Natural killer cell (primary cell): ENCODE measurements at regions not wholly inside any gene's neighbourhood (a gene's known extent, or its start where the extent isn't known, plus 50 kb on each side); places are given as distances from the start of the nearest gene placed in this dataset.

Source experiments
- ATAC-seq, 3 donors: fragments of 150-1000 bp in 2 of 3; fragments of 200-7000 bp in 1 of 3; cut with Tn5 transposase; 1 replicate in 1 of 3; 2 replicates in 2 of 3; pipeline ENCODE4 v1.10.0; 2021; ENCODE audit warnings: mild to moderate bottlenecking in 2 of 3, moderate library complexity in 2 of 3
- DNase-seq, 2 donors: peaks; one replicate each; pipeline versions ENCODE4 v3.0.0 to v3.0.0-alpha.2; 2013 to 2021; ENCODE audit warnings: mixed read lengths in 1 of 2
- H3K27ac ChIP-seq: one replicate; pipeline ENCODE4 v1.5.1; 2013; ENCODE audit warnings: mild to moderate bottlenecking, low read length
- H3K27me3 ChIP-seq: one replicate; pipeline ENCODE4 v1.6.1; 2013; ENCODE audit warnings: low read length; ENCODE audit not compliant: control insufficient read depth, insufficient read depth
- H3K36me3 ChIP-seq: one replicate; pipeline ENCODE4 v1.6.1; 2013; ENCODE audit warnings: low read length; ENCODE audit not compliant: control insufficient read depth, insufficient read depth
- H3K4me1 ChIP-seq: one replicate; pipeline ENCODE4 v1.6.1; 2013; ENCODE audit warnings: low read length; ENCODE audit not compliant: control insufficient read depth, insufficient read depth
- H3K4me3 ChIP-seq: one replicate; pipeline ENCODE4 v1.5.1; 2013; ENCODE audit warnings: low read length
- H3K9me3 ChIP-seq: one replicate; pipeline ENCODE4 v1.6.1; 2013; ENCODE audit warnings: low read length; ENCODE audit not compliant: control insufficient read depth, insufficient read depth
- H3K27ac Mint-ChIP-seq, 2 donors: one replicate each; pipeline ENCODE4 v1.8.0; 2022; ENCODE audit warnings: mild to moderate bottlenecking in 2 of 2, mixed read lengths in 2 of 2, moderate library complexity in 1 of 2
- H3K27me3 Mint-ChIP-seq, 2 donors: one replicate each; pipeline ENCODE4 v1.8.0; 2022; ENCODE audit warnings: low read depth in 2 of 2, mixed read lengths in 2 of 2
- H3K36me3 Mint-ChIP-seq: one replicate; pipeline ENCODE4 v1.8.0; 2022; ENCODE audit warnings: mixed read lengths
- H3K4me1 Mint-ChIP-seq, 2 donors: one replicate each; pipeline ENCODE4 v1.8.0; 2022; ENCODE audit warnings: mixed read lengths in 2 of 2
- H3K4me3 Mint-ChIP-seq: one replicate; pipeline ENCODE4 v1.8.0; 2022; ENCODE audit warnings: mild to moderate bottlenecking, moderate library complexity, mixed read lengths
- H3K9me3 Mint-ChIP-seq, 2 donors: one replicate each; pipeline ENCODE4 v1.8.0; 2022; ENCODE audit warnings: mixed read lengths in 2 of 2
- CTCF ChIP-seq: fragments of 200-600 bp; IDR thresholded peaks from one replicate; pipeline ENCODE4 v1.8.0; 2022; ENCODE audit warnings: antibody characterized with exemption
- WGBS: methylation state at CpG from one replicate; pipeline ENCODE4 v1.1.7; 2013; ENCODE audit warnings: missing lambda C conversion rate; ENCODE audit not compliant: insufficient coverage; 5-methylcytosine and 5-hydroxymethylcytosine counted together
- intact Hi-C: fragments of 100-400 bp; cut with micrococcal nuclease; formaldehyde crosslinking; loops from one replicate; pipeline ENCODE4 v1.14.2; 2022

- Mint-ChIP-seq H3K4me3 (no peak overlapping the region), H3K36me3 (no peaks in the 10 kb centered on the region), H3K27ac (no peak overlapping the region), H3K4me1 (no peaks in the 10 kb centered on the region), H3K9me3 (peaks cover 11% of the 10 kb centered on the region in 2 donors), H3K27me3 (no peaks in the 10 kb centered on the region)
- Histone ChIP-seq H3K27me3 (no peaks in the 10 kb centered on the region), H3K4me1 (no peaks in the 10 kb centered on the region), H3K27ac (no peak overlapping the region), H3K4me3 (no peak overlapping the region), H3K36me3 (no peaks in the 10 kb centered on the region), H3K9me3 (peaks cover 3% of the 10 kb centered on the region)
- ATAC-seq (no peak), DNase-seq (no peak)
- WGBS: 70% methylated on average over 1 of the region's 2 CpGs
- no peak for TF ChIP-seq CTCF
- intact Hi-C loops: no loop called here
Measured at GRCh38 chr3:64809086-64809485, 121.3 kb upstream of the ADAMTS9 start.

DNA sequence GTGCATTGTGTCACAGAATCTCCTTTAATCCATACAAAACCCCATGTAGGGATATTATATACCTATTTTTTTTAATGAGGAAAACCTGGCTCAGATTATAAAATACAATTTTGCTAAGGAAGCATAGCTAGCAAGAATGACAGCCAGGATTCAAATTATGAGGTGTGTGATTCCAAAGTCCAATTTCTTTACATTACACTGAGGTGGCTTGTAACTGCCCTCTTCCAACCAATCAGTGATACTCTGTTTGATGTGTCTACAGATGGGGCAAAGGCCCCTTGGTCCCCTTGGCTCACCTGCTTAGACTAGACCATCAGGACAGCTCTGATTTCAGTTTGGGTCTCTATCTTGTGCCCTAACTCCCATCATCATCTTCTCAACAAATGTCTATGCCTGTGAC, 120.3 kb upstream of the ADAMTS9 start:
- no peaks in the 10 kb centered on the region for H3K4me1 ChIP-seq
- Mint-ChIP-seq H3K36me3 (no peaks in the 10 kb centered on the region), H3K27ac (no peak overlapping the region), H3K4me3 (no peak overlapping the region), H3K27me3 (no peaks in the 10 kb centered on the region), H3K9me3 (peaks cover 6 to 11% of the 10 kb centered on the region in 2 donors), H3K4me1 (no peaks in the 10 kb centered on the region)
- ATAC-seq (no peak), DNase-seq (no peak)
- H3K27me3 ChIP-seq: no peaks in the 10 kb centered on the region
- no peak overlapping the region for H3K27ac ChIP-seq
- TF ChIP-seq CTCF: no peak
- no peaks in the 10 kb centered on the region for H3K36me3 ChIP-seq
- intact Hi-C loops: no loop called here
- H3K4me3 ChIP-seq: no peak overlapping the region
- peaks cover 3% of the 10 kb centered on the region for H3K9me3 ChIP-seq

DNA sequence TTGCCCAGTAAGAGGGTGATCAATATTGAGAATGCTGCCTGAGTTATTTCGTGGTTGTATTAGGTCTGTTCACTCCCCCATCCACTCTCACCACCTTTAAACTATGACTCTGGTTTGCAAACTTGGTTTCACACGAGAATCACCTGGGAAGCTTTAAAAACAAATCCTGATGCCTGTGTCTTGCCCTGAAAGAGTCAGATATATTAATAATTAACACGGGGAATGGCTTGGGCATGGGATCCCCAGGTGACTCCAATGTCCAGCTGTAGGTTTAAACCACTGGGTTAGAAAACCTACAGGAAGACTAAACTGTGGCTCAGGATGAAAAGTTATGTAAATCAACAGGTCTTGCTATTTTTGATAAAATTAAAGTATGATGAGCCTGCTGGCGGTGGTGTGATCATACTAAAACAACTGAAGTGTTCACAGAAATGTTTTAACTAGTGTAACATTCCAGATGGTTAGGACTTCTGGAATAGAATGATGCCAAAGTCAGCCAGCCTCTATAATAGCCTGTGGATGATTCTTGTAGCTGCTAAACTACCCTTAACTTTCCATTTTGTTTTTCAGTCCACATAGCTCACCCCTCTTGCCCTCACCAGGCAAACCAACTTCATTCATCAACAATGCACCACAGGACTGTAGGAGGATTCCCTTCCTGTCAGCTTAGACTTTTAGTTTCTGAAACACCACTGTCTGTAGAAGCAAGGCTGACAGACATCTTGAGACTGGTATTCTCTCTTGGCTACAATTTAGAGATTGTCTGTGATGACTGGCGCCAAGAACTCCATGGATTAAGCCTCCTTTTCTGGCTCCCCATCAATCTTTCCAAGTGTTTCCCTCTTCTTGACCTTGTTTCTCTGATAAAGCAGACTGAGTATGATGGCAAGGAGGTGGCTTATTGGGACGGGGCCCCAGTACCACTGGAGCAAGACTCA, 119.1 kb upstream of the ADAMTS9 start:
- WGBS: 73% methylated on average over 4 of the region's 6 CpGs

More for the DNA sequence above, 119.1 kb upstream of the ADAMTS9 start:
- DNase-seq (no peak), ATAC-seq (no peak)
- Histone ChIP-seq H3K9me3 (peaks cover 3% of the 10 kb centered on the region), H3K36me3 (no peaks in the 10 kb centered on the region), H3K27me3 (no peaks in the 10 kb centered on the region), H3K27ac (no peak overlapping the region), H3K4me3 (no peak overlapping the region), H3K4me1 (no peaks in the 10 kb centered on the region)
- H3K9me3 Mint-ChIP-seq: peaks cover 7 to 10% of the 10 kb centered on the region in 2 donors
- no peak for TF ChIP-seq CTCF
- H3K27me3 Mint-ChIP-seq: no peaks in the 10 kb centered on the region
- no peaks in the 10 kb centered on the region for H3K36me3 Mint-ChIP-seq
- intact Hi-C loops: no loop called here
- no peak overlapping the region for H3K4me3 Mint-ChIP-seq
- H3K27ac Mint-ChIP-seq: no peak overlapping the region
- no peaks in the 10 kb centered on the region for H3K4me1 Mint-ChIP-seq
